Heart left ventricle (tissue), 16 donors: ENCODE measurements at regions not wholly inside any gene's neighbourhood (a gene's known extent, or its start where the extent isn't known, plus 50 kb on each side); places are given as distances from the start of the nearest gene placed in this dataset.

Experiments used
- ATAC-seq, 4 donors: fragments of 200-7000 bp; cut with Tn5 transposase; one replicate each; pipeline ENCODE4 v1.9.1; 2020 to 2022; ENCODE audit warnings: moderate library complexity in 4 of 4, mild to moderate bottlenecking in 3 of 4, moderate number of reproducible peaks in 1 of 4
- DNase-seq, 5 donors: peaks; one replicate each; pipeline ENCODE4 v3.0.0-alpha.2; 2020
- H3K27ac ChIP-seq, 12 donors: fragments of 200-600 bp; sonication (generic) in 4 of 12; one replicate each; pipeline versions ENCODE4 v1.5.0 to v1.8.0; 2016 to 2022; ENCODE audit warnings: mild to moderate bottlenecking in 2 of 12
- H3K27me3 ChIP-seq, 9 donors: fragments of 200-600 bp; sonication (generic) in 2 of 9; one replicate each; pipeline versions ENCODE4 v1.5.1 to v1.8.0; 2016 to 2022; ENCODE audit warnings: mild to moderate bottlenecking in 3 of 9
- H3K36me3 ChIP-seq, 9 donors: fragments of 200-600 bp; sonication (generic) in 2 of 9; one replicate each; pipeline versions ENCODE4 v1.5.0 to v1.8.0; 2018 to 2022; ENCODE audit warnings: mild to moderate bottlenecking in 2 of 9
- H3K4me1 ChIP-seq, 12 donors: fragments of 200-600 bp; sonication (generic) in 4 of 12; one replicate each; pipeline versions ENCODE4 v1.5.0 to v1.8.0; 2016 to 2022; ENCODE audit warnings: mild to moderate bottlenecking in 3 of 12
- H3K4me3 ChIP-seq, 12 donors: fragments of 200-600 bp; sonication (generic) in 4 of 12; one replicate each; pipeline versions ENCODE4 v1.5.0 to v1.8.0; 2017 to 2022; ENCODE audit warnings: mild to moderate bottlenecking in 9 of 12, moderate library complexity in 4 of 12
- H3K9me3 ChIP-seq, 12 donors: fragments of 200-600 bp; sonication (generic) in 4 of 12; one replicate each; pipeline versions ENCODE4 v1.5.0 to v1.8.0; 2016 to 2022; ENCODE audit warnings: mild to moderate bottlenecking in 1 of 12
- CTCF ChIP-seq, 12 donors: fragments of 200-600 bp; sonication (generic) in 4 of 12; IDR thresholded peaks; one replicate each; pipeline versions ENCODE4 v1.5.0 to v1.8.0; 2018 to 2022; ENCODE audit warnings: antibody characterized with exemption in 12 of 12, mild to moderate bottlenecking in 5 of 12
- POLR2A ChIP-seq, 2 donors: fragments of 450-650 bp; IDR thresholded peaks; one replicate each; pipeline ENCODE4 v1.6.1; 2017; ENCODE audit warnings: antibody characterized with exemption in 2 of 2, mild to moderate bottlenecking in 2 of 2, moderate library complexity in 2 of 2
- WGBS, 4 donors: extraction: QIAGEN DNeasy Blood & Tissue Kit in 2 of 4; methylation state at CpG; one replicate each; pipeline versions ENCODE4 v1.1.5 to v1.1.7; 2013 to 2018; 5-methylcytosine and 5-hydroxymethylcytosine counted together
- intact Hi-C, 10 donors: fragments of 100-400 bp; cut with DNase I; formaldehyde crosslinking; loops; one replicate each; pipeline versions ENCODE4 v1.11.1 to v1.14.2; 2022
- donor health status: ischemic (EF 13 %, LVEDD 7.1; RV severe dilation, severe dysfunction).
- donor health status: healthy with polysubstance abuse.
- donor health status: DM: no; HTN: yes; CAD: no.
- donor health status: DM: no; HTN: no; CAD: no.
- donor health status: ischemic (EF 25% LVEDD 6.9; RV normal size, moderate dysfunction).
- donor health status: ischemic (EF 25% LVEDD 5.7; RV mildly dilated, moderate dysfunction).
- donor health status: healthy.
- donor health status: DM: yes; HTN: yes; CAD: no.
- donor health status: ischemic (EF 35%, LVEDD 5.7; RV mildly dilated, moderate dysfunction).
- donor health status: nonischemic (EF 11% LVEDD 7.7; RV severe dilation, severe dysfunction).
- donor health status: DM: yes; HTN: yes; CAD: no.
- donor health status: PGD.
- donor health status: ischemic (EF 29% LVEDD 5.4; RV normal size, mild dysfunction).
- donor health status: nonischemic (EF 23%, LVEDD 6.1; RV moderate dilation, normal function).

DNA sequence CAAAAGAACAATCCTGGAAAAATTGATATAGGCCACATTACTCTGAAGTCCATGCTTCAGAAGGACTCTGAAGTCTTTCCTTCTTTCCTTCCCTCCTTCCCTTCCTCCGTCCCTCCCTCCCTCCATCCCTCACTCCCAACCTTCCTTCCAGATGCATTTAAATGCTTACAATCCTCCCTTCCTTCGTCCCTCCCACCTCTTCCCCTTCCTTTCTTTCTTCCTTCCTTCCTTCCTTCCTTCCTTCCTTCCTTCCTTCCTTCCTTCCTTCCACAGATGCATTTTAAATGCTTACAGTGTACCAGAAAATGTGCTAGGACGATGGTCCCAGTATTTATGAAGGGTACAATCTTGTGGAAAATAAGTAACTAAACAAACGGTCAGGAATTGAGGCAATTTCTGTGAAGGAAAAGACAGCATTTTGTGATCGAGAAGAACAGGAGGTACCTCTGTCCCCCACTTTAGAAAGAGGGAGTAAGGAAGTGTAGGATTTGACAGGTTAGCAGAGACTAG, 181.3 kb upstream of the TUT7 start:
- H3K4me1 ChIP-seq: no peaks in the 10 kb centered on the region
- intact Hi-C loops: no loop called here
- no peak for TF ChIP-seq CTCF (IDR thresholded peaks at IDR 0.05)
- TF ChIP-seq POLR2A (IDR thresholded peaks at IDR 0.05): no peak
- H3K9me3 ChIP-seq: peaks cover 0 to 5% (median 0%) of the 10 kb centered on the region in 12 donors
- no peak overlapping the region for H3K4me3 ChIP-seq
- WGBS, 4 donors: 77 to 82% (median 80%) methylated on average over 5 of the region's 5 CpGs
- DNase-seq (no peak), ATAC-seq (no peak)
- H3K27ac ChIP-seq: no peak overlapping the region
- no peaks in the 10 kb centered on the region for H3K36me3 ChIP-seq
- no peaks in the 10 kb centered on the region for H3K27me3 ChIP-seq

- H3K27me3 ChIP-seq: no peaks in the 10 kb centered on the region
- peak overlapping the region in 6 of 12 donors; percentile 11 to 36 (median 24) for H3K27ac ChIP-seq
- ATAC-seq (peak in 2 of 4 donors; percentile 56 to 71), DNase-seq (no peak)
- no peaks in the 10 kb centered on the region for H3K36me3 ChIP-seq
- H3K4me1 ChIP-seq: no peaks in the 10 kb centered on the region
- H3K9me3 ChIP-seq: peaks cover 0 to 5% (median 0%) of the 10 kb centered on the region in 12 donors
- WGBS, 4 donors: 77 to 83% (median 79%) methylated on average over 4 of the region's 4 CpGs
- TF ChIP-seq CTCF (IDR thresholded peaks at IDR 0.05): no peak
- no peak for TF ChIP-seq POLR2A (IDR thresholded peaks at IDR 0.05)
- intact Hi-C loops: no loop called here
- H3K4me3 ChIP-seq: no peak overlapping the region
Measured at GRCh38 chr9:86534572-86535258, 180.5 kb upstream of the TUT7 start.

GRCh38 chr9:86531971-86532640, 177.9 kb upstream of the TUT7 start:
- TF ChIP-seq CTCF (IDR thresholded peaks at IDR 0.05): no peak
- TF ChIP-seq POLR2A (IDR thresholded peaks at IDR 0.05): no peak
- Histone ChIP-seq H3K36me3 (no peaks in the 10 kb centered on the region), H3K4me1 (no peaks in the 10 kb centered on the region), H3K27me3 (peaks cover 0 to 12% (median 0%) of the 10 kb centered on the region in 9 donors), H3K27ac (no peak overlapping the region), H3K4me3 (no peak overlapping the region), H3K9me3 (peaks cover 0 to 5% (median 0%) of the 10 kb centered on the region in 12 donors)
- DNase-seq (no peak), ATAC-seq (no peak)
- intact Hi-C loops: no loop called here
- 93 to 96% (median 94%) methylated on average over 4 of the region's 4 CpGs for WGBS, 4 donors

- Histone ChIP-seq H3K4me3 (no peak overlapping the region), H3K36me3 (no peaks in the 10 kb centered on the region), H3K27me3 (peaks cover 0 to 12% (median 0%) of the 10 kb centered on the region in 9 donors), H3K9me3 (peaks cover 0 to 1% (median 0%) of the 10 kb centered on the region in 12 donors), H3K27ac (no peak overlapping the region), H3K4me1 (no peaks in the 10 kb centered on the region)
- no peak for TF ChIP-seq CTCF (IDR thresholded peaks at IDR 0.05)
- no peak for TF ChIP-seq POLR2A (IDR thresholded peaks at IDR 0.05)
- intact Hi-C loops: no loop called here
- ATAC-seq: no peak
- no peak for DNase-seq
- 81 to 86% (median 85%) methylated on average over 6 of the region's 6 CpGs for WGBS, 4 donors
Measured at GRCh38 chr9:86531273-86531970, 177.2 kb upstream of the TUT7 start.
